WTC11 (cell line): ENCODE measurements at regions not wholly inside any gene's neighbourhood (a gene's known extent, or its start where the extent isn't known, plus 50 kb on each side); places are given as distances from the start of the nearest gene placed in this dataset.

ENCODE experiments used
- ATAC-seq: fragments of 200-7000 bp; cut with Tn5 transposase; 2 replicates; pipeline ENCODE4 v1.10.0; 2021; ENCODE audit warnings: mild to moderate bottlenecking, moderate library complexity
- CTCF ChIA-PET: fragments of 300-600 bp; sonication (Branson Sonifier 250); formaldehyde crosslinking; loops from one replicate; lab custom pipeline; 2021; ENCODE audit warnings: antibody characterized with exemption; lab: Charles Lee
- POLR2A ChIA-PET: fragments of 350-600 bp; sonication (Branson Sonifier 250); formaldehyde crosslinking; loops from one replicate; lab custom pipeline; 2021; ENCODE audit warnings: antibody characterized with exemption; lab: Charles Lee
- DNase-seq: peaks from one replicate; pipeline ENCODE4 v3.0.0; 2021; ENCODE audit warnings: low spot score
- H3K27ac Mint-ChIP-seq: 2 replicates; pipeline ENCODE4 v1.8.0; 2021; ENCODE audit warnings: mixed read lengths
- H3K27me3 Mint-ChIP-seq: 2 replicates; pipeline ENCODE4 v1.8.0; 2021; ENCODE audit warnings: low read depth, mild to moderate bottlenecking, moderate library complexity, mixed read lengths
- H3K36me3 Mint-ChIP-seq: 2 replicates; pipeline ENCODE4 v1.8.0; 2021; ENCODE audit warnings: mixed read lengths
- H3K4me1 Mint-ChIP-seq: 2 replicates; pipeline ENCODE4 v1.8.0; 2022; ENCODE audit warnings: mixed read lengths
- H3K4me3 Mint-ChIP-seq: 2 replicates; pipeline ENCODE4 v1.8.0; 2021; ENCODE audit warnings: mild to moderate bottlenecking, moderate library complexity, mixed read lengths
- H3K9me3 Mint-ChIP-seq: 2 replicates; pipeline ENCODE4 v1.8.0; 2021; ENCODE audit warnings: mixed read lengths
- AFF4 ChIP-seq: sonication (generic); formaldehyde crosslinking; IDR thresholded peaks from 2 replicates; pipeline ENCODE4 v1.8.1; 2023; ENCODE audit warnings: mild to moderate bottlenecking, missing genetic modification reagents, borderline replicate concordance
- CBFB ChIP-seq: sonication (generic); formaldehyde crosslinking; IDR thresholded peaks from 2 replicates; pipeline ENCODE4 v1.8.1; 2022; ENCODE audit warnings: mild to moderate bottlenecking, low read depth, missing genetic modification reagents
- CREB1 ChIP-seq: sonication (generic); formaldehyde crosslinking; IDR thresholded peaks from 2 replicates; pipeline ENCODE4 v1.8.0; 2023; ENCODE audit warnings: mild to moderate bottlenecking, missing genetic modification reagents
- ELF4 ChIP-seq: sonication (generic); formaldehyde crosslinking; IDR thresholded peaks from 2 replicates; pipeline ENCODE4 v1.8.1; 2022; ENCODE audit warnings: low read depth, mild to moderate bottlenecking, moderate library complexity, missing genetic modification reagents
- FOXJ3 ChIP-seq: sonication (generic); formaldehyde crosslinking; IDR thresholded peaks from 2 replicates; pipeline ENCODE4 v1.9.0; 2021; ENCODE audit warnings: missing genetic modification reagents, mild to moderate bottlenecking, borderline replicate concordance
- GTF2I ChIP-seq: fragments of 250-450 bp; sonication (Bioruptor Pico); conservative IDR thresholded peaks from 2 replicates; pipeline ENCODE4 v1.4.0; 2021; ENCODE audit warnings: mild to moderate bottlenecking
- NFE2L1 ChIP-seq: sonication (generic); formaldehyde crosslinking; IDR thresholded peaks from 2 replicates; pipeline ENCODE4 v1.8.1; 2023; ENCODE audit warnings: missing genetic modification reagents
- NR2C2 ChIP-seq: sonication (generic); formaldehyde crosslinking; IDR thresholded peaks from 2 replicates; pipeline ENCODE4 v1.8.0; 2022; ENCODE audit warnings: mild to moderate bottlenecking, missing genetic modification reagents
- PRRX2 ChIP-seq: fragments of 250-450 bp; sonication (Bioruptor Pico); IDR thresholded peaks from 2 replicates; pipeline ENCODE4 v1.8.0; 2021; ENCODE audit warnings: mild to moderate bottlenecking
- SMAD3 ChIP-seq: sonication (generic); formaldehyde crosslinking; IDR thresholded peaks from 2 replicates; pipeline ENCODE4 v1.8.0; 2022; ENCODE audit warnings: missing genetic modification reagents, mild to moderate bottlenecking, borderline replicate concordance
- SMAD4 ChIP-seq: sonication (generic); formaldehyde crosslinking; IDR thresholded peaks from 2 replicates; pipeline ENCODE4 v1.8.0; 2022; ENCODE audit warnings: mild to moderate bottlenecking, missing genetic modification reagents
- TCF7 ChIP-seq: sonication (generic); formaldehyde crosslinking; IDR thresholded peaks from 2 replicates; pipeline ENCODE4 v1.8.0; 2022; ENCODE audit warnings: mild to moderate bottlenecking, low read depth, missing genetic modification reagents, moderate library complexity
- TEAD1 ChIP-seq: sonication (generic); formaldehyde crosslinking; IDR thresholded peaks from 2 replicates; pipeline ENCODE4 v1.8.0; 2022; ENCODE audit warnings: mild to moderate bottlenecking, missing genetic modification reagents
- ZNF121 ChIP-seq: sonication (generic); formaldehyde crosslinking; IDR thresholded peaks from 2 replicates; pipeline ENCODE4 v1.8.0; 2023; ENCODE audit warnings: missing genetic modification reagents
- ZNF232 ChIP-seq: sonication (generic); formaldehyde crosslinking; IDR thresholded peaks from 2 replicates; pipeline ENCODE4 v1.8.0; 2022; ENCODE audit warnings: mild to moderate bottlenecking, missing genetic modification reagents
- TF ChIP-seq, protein P1 (sequence below): fragments of 250-450 bp; sonication (Bioruptor Pico); IDR thresholded peaks from 2 replicates; pipeline ENCODE4 v1.9.0; 2021; ENCODE audit warnings: mild to moderate bottlenecking, borderline replicate concordance
- TF ChIP-seq, protein P2 (sequence below): fragments of 250-450 bp; sonication (Bioruptor Pico); conservative IDR thresholded peaks from 2 replicates; pipeline ENCODE4 v1.9.0; 2021; ENCODE audit warnings: mild to moderate bottlenecking
- TF ChIP-seq, protein P3 (sequence below): fragments of 250-450 bp; sonication (Bioruptor Pico); IDR thresholded peaks from 2 replicates; pipeline ENCODE4 v1.8.0; 2021; ENCODE audit warnings: mild to moderate bottlenecking
- TF ChIP-seq, protein P4 (sequence below): sonication (generic); formaldehyde crosslinking; IDR thresholded peaks from 2 replicates; pipeline ENCODE4 v1.8.1; 2022; ENCODE audit warnings: mild to moderate bottlenecking, moderate library complexity, missing genetic modification reagents

- no peak for TF ChIP-seq FOXJ3 (CRISPR knock-in tag)
Measured at GRCh38 chr20:51906679-51907078, 104.4 kb upstream of the SALL4 start (continued).

DNA sequence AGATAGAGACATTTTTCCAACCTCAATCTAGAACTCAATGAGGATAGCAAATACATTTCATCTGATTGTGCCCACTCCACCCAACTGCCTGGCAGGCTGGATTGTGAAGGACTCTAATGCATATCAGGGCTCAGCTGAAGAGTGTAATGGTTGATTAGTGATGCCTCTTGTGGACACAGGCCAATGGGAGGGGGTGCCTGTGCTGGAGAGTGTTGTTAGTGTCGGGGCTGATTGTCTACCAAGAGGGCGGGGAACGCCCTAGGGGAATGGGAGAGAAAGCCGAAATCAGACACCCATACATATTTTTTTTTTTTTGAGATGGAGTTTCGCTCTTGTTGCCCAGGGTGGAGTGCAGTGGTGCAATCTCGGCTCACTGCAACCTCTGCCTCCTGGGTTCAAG is 103.7 kb upstream of the SALL4 start:
- ChIA-PET POLR2A (no interaction called here), CTCF (no interaction called here)
- peaks cover 20% of the 10 kb centered on the region for H3K4me1 Mint-ChIP-seq
- 0 out of 2 replicates have a peak overlapping the region, but pooled peaks have one; percentile 2 for H3K27ac Mint-ChIP-seq
- TF ChIP-seq PRRX2 (CRISPR knock-in tag) = no peak
- no peak for TF ChIP-seq TEAD1 (CRISPR knock-in tag)
- no peak for TF ChIP-seq SMAD4 (CRISPR knock-in tag)
- TF ChIP-seq CREB1 (CRISPR knock-in tag) = no peak
- TF ChIP-seq SMAD3 = no peak
- no peaks in the 10 kb centered on the region for H3K9me3 Mint-ChIP-seq
- no peak for ATAC-seq
- no peak for DNase-seq
- H3K36me3 Mint-ChIP-seq = no peaks in the 10 kb centered on the region
- H3K27me3 Mint-ChIP-seq = no peaks in the 10 kb centered on the region
- H3K4me3 Mint-ChIP-seq = no peak overlapping the region

GRCh38 chr20:51902933-51903332 is 100.6 kb upstream of the SALL4 start:
- TF ChIP-seq ZNF121 (no peak), CBFB (no peak), NFE2L1 (CRISPR knock-in tag) (no peak), NR2C2 (no peak), AFF4 (no peak), GTF2I (CRISPR knock-in tag) (no peak), TCF7 (CRISPR knock-in tag) (no peak), ZNF232 (CRISPR knock-in tag) (no peak), ELF4 (no peak)
- TF ChIP-seq, protein P1, sequence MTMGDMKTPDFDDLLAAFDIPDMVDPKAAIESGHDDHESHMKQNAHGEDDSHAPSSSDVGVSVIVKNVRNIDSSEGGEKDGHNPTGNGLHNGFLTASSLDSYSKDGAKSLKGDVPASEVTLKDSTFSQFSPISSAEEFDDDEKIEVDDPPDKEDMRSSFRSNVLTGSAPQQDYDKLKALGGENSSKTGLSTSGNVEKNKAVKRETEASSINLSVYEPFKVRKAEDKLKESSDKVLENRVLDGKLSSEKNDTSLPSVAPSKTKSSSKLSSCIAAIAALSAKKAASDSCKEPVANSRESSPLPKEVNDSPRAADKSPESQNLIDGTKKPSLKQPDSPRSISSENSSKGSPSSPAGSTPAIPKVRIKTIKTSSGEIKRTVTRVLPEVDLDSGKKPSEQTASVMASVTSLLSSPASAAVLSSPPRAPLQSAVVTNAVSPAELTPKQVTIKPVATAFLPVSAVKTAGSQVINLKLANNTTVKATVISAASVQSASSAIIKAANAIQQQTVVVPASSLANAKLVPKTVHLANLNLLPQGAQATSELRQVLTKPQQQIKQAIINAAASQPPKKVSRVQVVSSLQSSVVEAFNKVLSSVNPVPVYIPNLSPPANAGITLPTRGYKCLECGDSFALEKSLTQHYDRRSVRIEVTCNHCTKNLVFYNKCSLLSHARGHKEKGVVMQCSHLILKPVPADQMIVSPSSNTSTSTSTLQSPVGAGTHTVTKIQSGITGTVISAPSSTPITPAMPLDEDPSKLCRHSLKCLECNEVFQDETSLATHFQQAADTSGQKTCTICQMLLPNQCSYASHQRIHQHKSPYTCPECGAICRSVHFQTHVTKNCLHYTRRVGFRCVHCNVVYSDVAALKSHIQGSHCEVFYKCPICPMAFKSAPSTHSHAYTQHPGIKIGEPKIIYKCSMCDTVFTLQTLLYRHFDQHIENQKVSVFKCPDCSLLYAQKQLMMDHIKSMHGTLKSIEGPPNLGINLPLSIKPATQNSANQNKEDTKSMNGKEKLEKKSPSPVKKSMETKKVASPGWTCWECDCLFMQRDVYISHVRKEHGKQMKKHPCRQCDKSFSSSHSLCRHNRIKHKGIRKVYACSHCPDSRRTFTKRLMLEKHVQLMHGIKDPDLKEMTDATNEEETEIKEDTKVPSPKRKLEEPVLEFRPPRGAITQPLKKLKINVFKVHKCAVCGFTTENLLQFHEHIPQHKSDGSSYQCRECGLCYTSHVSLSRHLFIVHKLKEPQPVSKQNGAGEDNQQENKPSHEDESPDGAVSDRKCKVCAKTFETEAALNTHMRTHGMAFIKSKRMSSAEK = no peak
- TF ChIP-seq, protein P2, sequence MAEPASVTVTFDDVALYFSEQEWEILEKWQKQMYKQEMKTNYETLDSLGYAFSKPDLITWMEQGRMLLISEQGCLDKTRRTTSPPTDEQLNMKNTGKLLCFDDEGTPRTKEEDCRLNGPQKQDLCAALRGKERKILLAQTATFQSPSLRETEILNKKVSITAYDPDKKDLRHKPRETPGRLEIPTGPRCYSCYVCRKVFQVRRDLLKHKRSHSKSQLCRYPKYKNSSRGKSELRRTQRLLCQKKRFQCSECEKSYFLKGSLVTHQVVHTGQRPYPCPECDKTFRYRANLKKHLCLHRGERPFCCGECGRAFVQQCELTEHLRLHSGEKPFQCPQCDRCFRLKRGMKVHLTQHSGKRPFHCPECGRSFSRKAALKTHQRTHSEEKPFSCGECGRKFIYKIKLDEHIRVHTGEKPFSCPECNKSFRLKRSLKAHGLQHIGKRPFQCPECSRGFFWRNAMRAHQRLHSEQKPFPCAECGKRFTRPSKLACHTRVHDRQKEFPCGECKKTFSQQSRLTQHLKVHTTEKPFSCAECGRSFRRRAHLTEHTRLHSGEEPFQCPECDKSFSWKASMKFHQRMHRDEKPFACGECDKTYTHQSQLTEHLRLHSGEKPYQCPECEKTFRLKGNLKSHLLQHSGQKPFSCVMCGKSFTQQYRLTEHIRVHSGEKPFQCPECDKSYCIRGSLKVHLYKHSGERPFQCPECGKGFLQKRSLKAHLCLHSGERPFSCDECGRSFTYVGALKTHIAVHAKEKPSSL = no peak
- TF ChIP-seq, protein P3, sequence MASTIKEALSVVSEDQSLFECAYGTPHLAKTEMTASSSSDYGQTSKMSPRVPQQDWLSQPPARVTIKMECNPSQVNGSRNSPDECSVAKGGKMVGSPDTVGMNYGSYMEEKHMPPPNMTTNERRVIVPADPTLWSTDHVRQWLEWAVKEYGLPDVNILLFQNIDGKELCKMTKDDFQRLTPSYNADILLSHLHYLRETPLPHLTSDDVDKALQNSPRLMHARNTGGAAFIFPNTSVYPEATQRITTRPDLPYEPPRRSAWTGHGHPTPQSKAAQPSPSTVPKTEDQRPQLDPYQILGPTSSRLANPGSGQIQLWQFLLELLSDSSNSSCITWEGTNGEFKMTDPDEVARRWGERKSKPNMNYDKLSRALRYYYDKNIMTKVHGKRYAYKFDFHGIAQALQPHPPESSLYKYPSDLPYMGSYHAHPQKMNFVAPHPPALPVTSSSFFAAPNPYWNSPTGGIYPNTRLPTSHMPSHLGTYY (CRISPR knock-in tag) = no peak
- TF ChIP-seq, protein P4, sequence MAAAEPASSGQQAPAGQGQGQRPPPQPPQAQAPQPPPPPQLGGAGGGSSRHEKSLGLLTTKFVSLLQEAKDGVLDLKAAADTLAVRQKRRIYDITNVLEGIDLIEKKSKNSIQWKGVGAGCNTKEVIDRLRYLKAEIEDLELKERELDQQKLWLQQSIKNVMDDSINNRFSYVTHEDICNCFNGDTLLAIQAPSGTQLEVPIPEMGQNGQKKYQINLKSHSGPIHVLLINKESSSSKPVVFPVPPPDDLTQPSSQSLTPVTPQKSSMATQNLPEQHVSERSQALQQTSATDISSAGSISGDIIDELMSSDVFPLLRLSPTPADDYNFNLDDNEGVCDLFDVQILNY (CRISPR knock-in tag) = no peak
- peaks cover 4% of the 10 kb centered on the region; the same call in 1 of the 2 replicates for H3K9me3 Mint-ChIP-seq

More at GRCh38 chr20:51902933-51903332, 100.6 kb upstream of the SALL4 start:
- no peaks in the 10 kb centered on the region for H3K36me3 Mint-ChIP-seq
- ChIA-PET CTCF (no interaction called here), POLR2A (no interaction called here)
- DNase-seq (no peak), ATAC-seq (no peak)
- no peak overlapping the region for H3K27ac Mint-ChIP-seq
- no peak overlapping the region for H3K4me3 Mint-ChIP-seq
- H3K27me3 Mint-ChIP-seq = no peaks in the 10 kb centered on the region
- H3K4me1 Mint-ChIP-seq = peaks cover 7% of the 10 kb centered on the region
